NCI-H128 (cell line): ENCODE measurements at regions not wholly inside any gene's neighbourhood (a gene's known extent, or its start where the extent isn't known, plus 50 kb on each side); places are given as distances from the start of the nearest gene placed in this dataset.

Source experiments
- DNase-seq: peaks from one replicate; lab custom pipeline; 2025; ENCODE audit not compliant: unreplicated experiment; lab: John Stamatoyannopoulos, UW

GRCh38 chr14:103206836-103207387 is 83.7 kb downstream of the TNFAIP2 start:
- no peak for DNase-seq

DNA sequence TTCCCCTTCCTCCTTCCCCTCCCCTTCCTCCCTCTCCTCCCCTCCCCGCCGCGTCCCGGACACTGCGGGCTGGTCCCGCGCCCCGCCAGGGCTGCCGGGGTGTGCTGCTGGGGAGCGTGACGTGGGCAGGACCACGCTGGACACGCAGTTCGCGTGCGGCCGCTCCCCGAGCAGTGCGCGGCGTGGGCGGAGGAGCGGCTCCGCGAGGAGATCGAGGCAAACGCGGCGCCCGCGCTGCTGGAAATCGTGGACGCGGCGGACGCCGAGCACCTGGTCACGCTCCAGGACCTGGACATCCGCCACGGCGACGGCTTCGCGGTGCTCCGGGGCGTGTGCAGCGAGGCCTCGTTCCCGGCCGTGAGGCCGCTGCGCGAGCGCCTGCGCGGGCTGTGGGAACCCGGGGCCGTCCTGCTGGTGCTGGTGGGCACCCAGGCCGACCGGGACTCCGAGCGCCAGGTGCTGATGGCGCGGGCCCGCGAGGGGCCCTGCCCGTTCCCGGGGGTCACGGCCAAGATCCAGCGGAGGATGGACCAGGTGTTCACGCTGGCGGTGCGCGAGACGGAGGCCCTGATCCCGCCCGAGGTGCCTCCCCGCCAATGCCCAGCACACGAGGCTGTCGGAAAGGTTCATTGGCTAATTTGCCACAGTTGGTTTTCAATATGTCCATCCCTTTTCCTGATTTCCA is 84.3 kb downstream of the TNFAIP2 start:
- no peak for DNase-seq

- no peak for DNase-seq
Measured at GRCh38 chr14:103209054-103209453, 85.8 kb downstream of the TNFAIP2 start.

- DNase-seq: no peak
Measured at GRCh38 chr14:103209506-103209905, 86.2 kb downstream of the TNFAIP2 start.

DNA sequence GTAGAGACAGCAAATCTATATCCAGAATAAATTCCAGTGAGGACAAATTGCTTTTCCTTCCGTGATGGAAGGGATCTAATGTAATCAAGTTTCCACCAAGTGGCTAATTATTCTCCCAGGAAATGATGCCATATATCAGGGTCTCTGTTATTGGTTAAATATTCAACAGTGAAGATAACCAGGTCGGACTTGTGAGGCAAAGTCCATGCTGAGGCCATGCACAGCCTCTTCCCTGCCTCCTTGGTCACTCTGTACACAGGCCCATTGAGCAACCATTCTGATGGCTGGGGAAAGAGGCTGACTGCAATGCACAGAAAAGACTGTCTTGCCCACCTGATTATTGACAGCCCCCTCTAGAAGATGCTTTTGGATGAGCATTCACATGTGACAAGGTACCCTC is 90.1 kb downstream of the TNFAIP2 start:
- DNase-seq: no peak

- no peak for DNase-seq
Measured at GRCh38 chr14:103214461-103214958, 91.2 kb downstream of the TNFAIP2 start.

DNA sequence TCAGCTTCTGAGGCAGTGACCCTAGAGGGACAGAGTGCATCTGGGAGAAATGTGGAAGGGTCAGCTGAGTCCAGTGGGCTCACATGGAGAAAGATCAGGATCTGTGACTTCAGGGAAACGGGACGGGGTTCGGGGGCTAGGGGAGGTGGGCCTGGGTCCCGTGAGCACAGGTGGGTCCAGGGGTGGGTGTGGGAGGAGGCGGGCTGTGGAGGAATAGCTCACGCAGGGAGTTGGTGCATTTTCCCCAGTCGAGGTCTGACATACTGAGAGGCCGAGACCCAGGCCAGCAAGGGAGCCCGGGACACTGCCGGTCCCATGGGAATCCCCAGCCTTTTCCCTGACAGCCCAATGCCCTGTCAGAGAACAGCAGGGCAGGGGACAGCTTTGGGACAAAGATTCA is 93.1 kb downstream of the TNFAIP2 start:
- DNase-seq: no peak

DNA sequence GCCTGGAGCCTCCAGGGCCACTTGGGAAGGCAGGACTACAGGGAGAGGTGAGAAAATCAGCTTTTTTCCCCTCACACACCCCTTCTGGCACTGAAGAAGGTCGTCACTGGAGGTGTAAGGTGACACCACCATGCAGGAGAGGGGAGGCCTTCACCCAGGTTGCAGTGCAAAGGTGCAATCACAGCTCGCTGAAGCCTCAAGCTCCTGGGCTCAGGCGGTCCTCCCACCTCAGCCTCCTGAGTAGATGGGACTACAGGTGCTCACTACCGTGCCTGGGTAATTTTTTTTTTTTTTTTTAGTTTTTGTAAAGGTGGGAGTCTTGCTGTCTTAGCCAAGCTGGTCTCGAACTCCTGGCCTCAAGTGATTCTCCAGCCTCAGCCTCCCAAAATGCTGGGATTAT is 93.6 kb downstream of the TNFAIP2 start:
- no peak for DNase-seq

DNA sequence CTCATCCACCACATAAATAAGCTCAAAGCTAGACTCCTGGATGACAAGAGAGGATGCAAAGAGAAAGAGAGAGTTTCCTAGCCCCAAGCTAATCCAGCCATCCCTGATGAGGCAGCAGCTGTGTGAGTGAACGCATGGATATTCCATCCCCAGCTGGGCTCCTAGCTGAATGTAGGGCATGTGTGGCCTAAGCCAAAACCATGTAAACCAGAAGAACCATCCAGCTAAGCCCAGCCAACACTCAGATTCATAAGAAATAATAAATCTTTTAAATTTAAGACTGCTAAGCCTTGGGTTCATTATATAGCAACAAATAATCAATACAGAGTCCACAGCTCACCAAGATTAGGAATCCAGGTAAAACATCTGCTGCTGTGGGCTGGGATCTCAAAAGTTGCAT is 94.3 kb downstream of the TNFAIP2 start:
- no peak for DNase-seq

GRCh38 chr14:103220134-103220981 is 97.1 kb downstream of the TNFAIP2 start:
- DNase-seq: no peak

GRCh38 chr14:103220982-103221641 is 97.9 kb downstream of the TNFAIP2 start:
- DNase-seq: no peak

DNA sequence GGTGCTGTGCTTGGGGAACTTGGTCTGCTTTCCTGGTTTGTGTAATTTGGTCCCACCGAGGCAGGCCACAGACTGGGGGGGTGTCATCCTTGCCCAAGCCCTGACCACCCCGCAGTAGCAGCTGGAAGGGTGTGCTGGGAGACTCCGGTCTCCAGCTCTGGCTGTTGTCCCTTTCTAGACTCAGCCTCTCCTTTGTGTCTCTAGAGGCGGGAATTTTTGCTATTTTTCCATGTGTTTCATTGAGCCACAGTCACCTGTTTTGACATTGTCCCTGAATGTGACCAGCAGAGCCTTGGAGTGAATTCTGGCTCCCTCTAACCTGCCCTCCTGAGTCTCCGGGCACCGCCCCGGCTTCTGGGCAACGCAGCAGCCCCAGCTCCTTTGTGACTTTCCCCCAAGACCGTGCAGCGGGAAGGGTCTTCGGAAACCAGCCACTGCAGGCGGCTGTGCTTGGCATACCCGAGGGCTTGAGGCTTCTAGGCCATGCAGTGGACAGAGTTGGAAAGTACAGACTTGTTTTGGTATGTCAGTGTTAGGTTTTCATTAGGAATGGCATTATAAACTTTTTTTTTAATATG is 98.6 kb downstream of the TNFAIP2 start:
- no peak for DNase-seq

- no peak for DNase-seq
Measured at GRCh38 chr14:103223818-103224352, 100.6 kb downstream of the TNFAIP2 start.

GRCh38 chr14:103225062-103225461 is 101.8 kb downstream of the TNFAIP2 start:
- no peak for DNase-seq

GRCh38 chr14:103225476-103225875 is 102.2 kb downstream of the TNFAIP2 start:
- DNase-seq: no peak

DNA sequence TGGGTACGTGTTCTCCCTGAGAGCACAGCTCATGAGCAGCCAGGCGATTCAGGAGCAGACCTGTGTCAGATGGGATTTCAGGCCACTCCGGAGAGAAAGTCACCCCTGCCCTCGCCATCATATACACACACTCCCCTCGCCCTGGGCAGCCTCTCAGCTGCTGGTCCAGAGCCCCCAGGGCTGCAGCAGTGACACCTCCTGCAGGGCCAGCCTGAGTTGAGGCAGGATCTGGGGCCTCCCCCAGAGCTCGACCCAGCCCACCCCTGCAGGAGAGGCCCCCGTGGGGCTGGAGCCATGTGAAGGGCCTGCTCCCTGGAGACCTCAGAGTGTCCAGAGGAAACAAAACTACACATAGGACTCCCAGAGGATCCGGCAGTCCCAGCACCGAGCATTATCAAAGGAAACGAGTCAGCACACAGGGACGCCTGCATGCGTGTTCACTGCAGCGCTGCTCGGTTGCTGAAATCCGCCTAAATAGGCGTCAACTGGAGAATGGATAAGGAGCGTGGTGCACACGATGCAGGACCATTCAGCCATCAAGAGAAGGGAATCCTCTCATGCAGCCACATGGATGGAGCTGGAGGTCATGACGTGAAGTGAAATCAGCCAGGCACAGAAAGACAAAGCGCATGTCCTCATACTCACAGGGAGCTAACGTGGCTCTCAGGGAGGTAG is 104.0 kb downstream of the TNFAIP2 start:
- DNase-seq: no peak

DNA sequence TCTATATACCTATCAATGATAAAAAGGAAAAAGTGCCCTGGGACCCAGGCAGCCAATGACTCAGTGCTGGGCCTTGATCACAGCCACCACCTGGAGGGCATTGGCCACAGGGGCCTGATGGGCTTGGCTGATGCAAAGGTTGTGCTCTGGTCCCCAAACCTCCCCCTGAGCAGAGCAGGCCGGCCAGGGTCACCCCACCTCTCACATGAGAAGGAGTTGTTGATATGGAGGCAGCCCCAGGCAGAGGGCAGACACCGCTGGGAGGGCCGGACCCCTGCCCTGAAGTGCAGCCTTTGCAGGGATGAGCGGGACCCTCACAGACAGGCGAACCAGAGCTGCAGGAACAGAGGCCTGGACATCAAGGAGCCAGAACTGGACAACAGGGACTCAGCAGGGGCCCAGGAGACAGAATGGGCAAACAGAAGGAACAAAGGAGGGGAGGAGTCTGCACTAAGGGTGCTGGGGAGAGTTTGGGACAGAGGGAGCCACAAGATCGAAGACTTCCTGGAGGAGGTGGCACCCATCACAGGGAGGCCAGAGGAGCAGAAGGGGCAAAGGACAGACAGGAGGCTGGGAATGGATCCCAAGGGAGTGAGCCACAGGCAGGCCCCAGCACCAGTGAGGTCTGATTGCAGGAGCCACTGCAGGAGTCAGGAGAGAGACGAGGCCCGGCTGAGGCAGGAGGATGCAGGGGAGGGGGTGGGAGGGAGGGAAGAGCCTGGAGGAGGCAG is 105.0 kb downstream of the TNFAIP2 start:
- no peak for DNase-seq

GRCh38 chr14:103228866-103229265 is 105.2 kb upstream of the EIF5 start:
- no peak for DNase-seq

GRCh38 chr14:103230021-103230420 is 104.0 kb upstream of the EIF5 start:
- DNase-seq: no peak
